ENCODE measurements at regions not wholly inside any gene's neighbourhood (a gene's known extent, or its start where the extent isn't known, plus 50 kb on each side); places are given as distances from the start of the nearest gene placed in this dataset.

DNA sequence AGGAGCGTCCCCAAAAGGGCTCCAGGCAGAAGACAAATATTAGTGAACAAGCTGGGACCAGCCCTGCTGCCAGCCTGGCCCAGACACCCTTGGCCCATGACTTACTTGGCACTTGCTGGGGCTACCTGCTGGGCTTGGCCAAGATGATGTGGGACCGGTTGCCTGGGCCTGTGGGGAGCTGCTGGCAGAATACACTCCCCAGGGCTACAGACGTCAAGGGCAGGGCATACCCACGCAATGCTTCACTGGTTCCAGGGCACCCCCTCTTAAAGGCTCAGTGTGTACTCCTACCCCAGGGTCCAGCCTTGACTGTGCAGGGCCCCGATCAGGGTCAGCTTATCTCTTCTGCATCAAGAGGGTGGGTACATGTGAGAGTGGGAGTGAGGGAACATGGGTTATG is 106.5 kb upstream of the SLC2A1 start:
- Histone ChIP-seq H3K27me3 (peaks cover 0 to 17% (median 0%) of the 10 kb centered on the region in 7 donors), H3K4me3 (no peak overlapping the region), H3K36me3 (no peaks in the 10 kb centered on the region), H3K27ac (no peak overlapping the region), H3K4me1 (peaks cover 0 to 11% (median 4%) of the 10 kb centered on the region in 9 donors), H3K9me3 (no peaks in the 10 kb centered on the region)
- WGBS, 2 donors: 68 to 70% methylated on average over 5 of the region's 5 CpGs
- DNase-seq (no peak), ATAC-seq (peak in 1 of 8 donors; percentile 13)
- intact Hi-C loops (cut with DNase I): loop anchor here in 1 of 10 donors (10.0 kb wide), 1 partner anchor 480 kb away; no protein-coding TSS in a partner anchor
- TF ChIP-seq, protein P1, sequence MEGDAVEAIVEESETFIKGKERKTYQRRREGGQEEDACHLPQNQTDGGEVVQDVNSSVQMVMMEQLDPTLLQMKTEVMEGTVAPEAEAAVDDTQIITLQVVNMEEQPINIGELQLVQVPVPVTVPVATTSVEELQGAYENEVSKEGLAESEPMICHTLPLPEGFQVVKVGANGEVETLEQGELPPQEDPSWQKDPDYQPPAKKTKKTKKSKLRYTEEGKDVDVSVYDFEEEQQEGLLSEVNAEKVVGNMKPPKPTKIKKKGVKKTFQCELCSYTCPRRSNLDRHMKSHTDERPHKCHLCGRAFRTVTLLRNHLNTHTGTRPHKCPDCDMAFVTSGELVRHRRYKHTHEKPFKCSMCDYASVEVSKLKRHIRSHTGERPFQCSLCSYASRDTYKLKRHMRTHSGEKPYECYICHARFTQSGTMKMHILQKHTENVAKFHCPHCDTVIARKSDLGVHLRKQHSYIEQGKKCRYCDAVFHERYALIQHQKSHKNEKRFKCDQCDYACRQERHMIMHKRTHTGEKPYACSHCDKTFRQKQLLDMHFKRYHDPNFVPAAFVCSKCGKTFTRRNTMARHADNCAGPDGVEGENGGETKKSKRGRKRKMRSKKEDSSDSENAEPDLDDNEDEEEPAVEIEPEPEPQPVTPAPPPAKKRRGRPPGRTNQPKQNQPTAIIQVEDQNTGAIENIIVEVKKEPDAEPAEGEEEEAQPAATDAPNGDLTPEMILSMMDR (IDR thresholded peaks at IDR 0.05): no peak

DNA sequence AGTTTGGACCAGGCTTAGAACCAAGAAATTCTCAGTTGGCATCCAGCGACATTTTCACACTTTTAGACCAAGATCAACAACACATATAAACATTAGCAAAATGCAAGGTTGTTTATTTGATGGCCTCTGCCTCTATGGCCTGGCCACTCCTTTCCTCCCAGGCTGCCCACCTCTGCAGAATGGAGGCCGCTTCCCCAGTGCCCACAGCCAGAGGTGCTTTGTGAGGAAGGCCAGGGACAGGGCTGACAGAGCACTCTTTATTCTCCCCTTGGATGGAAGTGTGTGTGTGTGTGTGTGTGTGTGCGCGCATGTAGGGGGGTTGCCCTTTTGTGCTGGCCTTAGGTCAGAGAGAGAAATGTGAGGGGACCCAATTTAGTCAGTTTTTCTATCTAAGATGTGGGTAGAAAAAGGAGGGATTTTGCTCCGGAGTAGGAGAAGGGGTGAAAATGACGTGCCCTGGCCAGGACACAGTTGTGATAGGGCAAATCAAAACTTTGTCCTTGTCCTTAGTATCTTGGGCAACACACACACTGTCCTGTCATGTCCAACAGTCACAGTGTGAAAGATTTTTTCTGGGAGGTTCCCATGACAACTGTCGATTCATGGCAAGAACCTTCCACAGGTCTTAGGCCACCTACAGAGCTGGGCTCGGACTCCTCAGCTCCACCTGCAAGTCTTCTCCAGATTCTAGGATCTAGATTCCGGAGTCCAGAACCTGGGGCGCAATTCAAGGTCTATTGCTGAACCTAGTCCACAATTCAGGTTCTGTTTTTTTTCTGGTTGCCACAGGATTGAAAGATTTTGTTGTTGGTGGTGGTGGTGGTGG is 104.9 kb upstream of the SLC2A1 start:
- Histone ChIP-seq H3K27me3 (peaks cover 0 to 12% (median 0%) of the 10 kb centered on the region in 7 donors), H3K27ac (no peak overlapping the region), H3K9me3 (no peaks in the 10 kb centered on the region), H3K4me1 (peaks cover 0 to 13% (median 8%) of the 10 kb centered on the region in 9 donors), H3K4me3 (no peak overlapping the region), H3K36me3 (no peaks in the 10 kb centered on the region)
- intact Hi-C loops (cut with DNase I): loop anchor here in 1 of 10 donors (10.0 kb wide), 1 partner anchor 479 kb away; no protein-coding TSS in a partner anchor
- DNase-seq (peak in 1 of 2 donors; percentile 26), ATAC-seq (peak in 6 of 8 donors; percentile 39 to 71 (median 62))
- WGBS, 2 donors: 69 to 76% methylated on average over 10 of the region's 10 CpGs
- TF ChIP-seq, protein P1 (IDR thresholded peaks at IDR 0.05): no peak

DNA sequence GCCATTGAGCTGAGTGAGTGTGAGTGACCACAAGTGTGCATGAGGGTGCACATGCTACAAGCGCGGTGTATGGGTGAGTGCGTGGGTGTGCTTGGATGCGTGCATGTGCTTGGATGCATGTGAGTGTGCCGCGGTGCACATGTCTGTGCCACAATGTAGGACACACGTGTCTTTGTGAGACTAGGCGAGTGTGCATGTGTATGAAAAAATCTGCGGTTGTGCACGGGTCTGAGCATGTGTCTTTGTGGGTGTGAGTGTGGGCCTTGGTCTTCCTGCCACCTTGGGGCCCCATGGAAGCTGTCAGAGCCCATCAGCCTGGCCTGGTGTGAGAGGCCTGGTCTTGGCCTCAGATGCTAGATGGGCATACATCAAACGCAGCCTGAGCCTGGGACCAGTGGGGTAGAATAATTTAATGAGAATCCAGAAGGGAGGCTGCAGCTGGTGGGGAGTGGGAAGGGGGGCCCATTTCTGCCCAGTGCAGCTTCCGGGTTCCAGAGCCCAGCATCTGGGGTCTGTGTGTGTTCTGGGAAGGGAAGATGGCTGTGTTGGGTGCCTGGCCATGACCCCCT is 103.9 kb upstream of the SLC2A1 start:
- Histone ChIP-seq H3K9me3 (no peaks in the 10 kb centered on the region), H3K27ac (no peak overlapping the region), H3K36me3 (no peaks in the 10 kb centered on the region), H3K4me1 (peaks cover 0 to 9% (median 6%) of the 10 kb centered on the region in 9 donors), H3K4me3 (no peak overlapping the region), H3K27me3 (peaks cover 0 to 12% (median 0%) of the 10 kb centered on the region in 7 donors)
- TF ChIP-seq, protein P1 (IDR thresholded peaks at IDR 0.05): no peak
- DNase-seq (no peak), ATAC-seq (peak in 1 of 8 donors; percentile 9)
- intact Hi-C loops (cut with DNase I): loop anchor here in 1 of 10 donors (10.0 kb wide), 1 partner anchor 478 kb away; no protein-coding TSS in a partner anchor
- 92 to 93% methylated on average over 12 of the region's 12 CpGs for WGBS, 2 donors

DNA sequence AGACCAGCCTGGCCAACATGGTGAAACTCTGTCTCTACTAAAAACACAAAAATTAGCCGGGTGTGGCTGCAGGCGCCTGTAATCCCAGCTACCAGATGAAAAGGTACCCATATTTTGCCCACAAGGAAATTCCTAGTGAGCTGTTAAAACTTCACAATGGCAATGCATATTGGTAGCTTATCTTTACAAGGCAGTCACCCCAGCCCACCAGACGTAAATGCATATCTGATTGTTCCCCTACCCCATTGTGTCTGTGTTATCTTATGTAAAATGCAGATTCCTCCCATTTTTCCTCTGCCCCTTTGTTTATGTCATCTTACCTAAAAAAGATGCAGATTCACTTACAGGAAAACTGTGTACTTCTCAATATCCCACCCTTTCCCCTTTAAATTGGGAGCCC is 103.1 kb upstream of the SLC2A1 start:
- Histone ChIP-seq H3K27me3 (peaks cover 0 to 12% (median 0%) of the 10 kb centered on the region in 7 donors), H3K27ac (no peak overlapping the region), H3K9me3 (no peaks in the 10 kb centered on the region), H3K36me3 (no peaks in the 10 kb centered on the region), H3K4me1 (peaks cover 0 to 11% (median 6%) of the 10 kb centered on the region in 9 donors), H3K4me3 (no peak overlapping the region)
- ATAC-seq (no peak), DNase-seq (no peak)
- intact Hi-C loops (cut with DNase I): loop anchor here in 1 of 10 donors (10.0 kb wide), 1 partner anchor 477 kb away; no protein-coding TSS in a partner anchor
- WGBS, 2 donors: 89 to 93% methylated on average over 3 of the region's 3 CpGs
- TF ChIP-seq, protein P1 (IDR thresholded peaks at IDR 0.05): no peak

Data from heart right ventricle (tissue), 16 donors.